GM23338 (cell line): ENCODE measurements at regions not wholly inside any gene's neighbourhood (a gene's known extent, or its start where the extent isn't known, plus 50 kb on each side); places are given as distances from the start of the nearest gene placed in this dataset.
A peak's percentile ranks its signal among the peaks of the same experiment; 100 is the strongest.

ENCODE experiments used
- ATAC-seq: fragments of 200-7000 bp; cut with Tn5 transposase; 3 replicates; pipeline ENCODE4 v1.9.1; 2020
- DNase-seq: peaks from one replicate; pipeline ENCODE4 v3.0.0-alpha.2; 2015; ENCODE audit warnings: low spot score
- H2AFZ ChIP-seq: fragments of 200-600 bp; sonication (generic); 2 replicates; pipeline ENCODE4 v1.8.0; 2016; ENCODE audit warnings: antibody characterized with exemption, mild to moderate bottlenecking, moderate library complexity
- H3F3A ChIP-seq: fragments of 200-600 bp; sonication (generic); replicated peaks from 2 replicates; pipeline ENCODE4 v1.8.0; 2017; ENCODE audit warnings: antibody characterized with exemption, mixed run types, low read depth
- H3K27ac ChIP-seq: fragments of 200-600 bp; sonication (generic); 2 replicates; pipeline ENCODE4 v1.6.1; 2016; ENCODE audit warnings: low read depth
- H3K27me3 ChIP-seq: fragments of 200-600 bp; sonication (generic); 2 replicates; pipeline ENCODE4 v1.8.0; 2016; ENCODE audit warnings: mild to moderate bottlenecking, mixed run types, moderate library complexity; ENCODE audit not compliant: insufficient read depth
- H3K36me3 ChIP-seq: fragments of 200-600 bp; sonication (generic); 2 replicates; pipeline ENCODE4 v1.8.0; 2016; ENCODE audit warnings: mild to moderate bottlenecking; ENCODE audit not compliant: insufficient read depth
- H3K4me1 ChIP-seq: fragments of 200-600 bp; sonication (generic); 2 replicates; pipeline ENCODE4 v1.8.0; 2016; ENCODE audit warnings: mild to moderate bottlenecking, moderate library complexity; ENCODE audit not compliant: insufficient read depth
- H3K4me2 ChIP-seq: fragments of 200-600 bp; sonication (generic); 2 replicates; pipeline ENCODE4 v1.7.1; 2017; ENCODE audit warnings: mixed run types
- H3K4me3 ChIP-seq: fragments of 200-600 bp; sonication (generic); 2 replicates; pipeline ENCODE4 v1.6.1; 2016; ENCODE audit warnings: mixed run types
- H3K79me2 ChIP-seq: fragments of 200-600 bp; sonication (generic); replicated peaks from 2 replicates; pipeline ENCODE4 v1.8.0; 2017; ENCODE audit warnings: mild to moderate bottlenecking; ENCODE audit not compliant: insufficient read depth
- H3K9me2 ChIP-seq: fragments of 200-600 bp; sonication (generic); 2 replicates; pipeline ENCODE4 v1.8.0; 2017; ENCODE audit not compliant: insufficient read depth
- H4K20me1 ChIP-seq: fragments of 200-600 bp; sonication (generic); replicated peaks from 2 replicates; pipeline ENCODE4 v1.8.0; 2017; ENCODE audit warnings: mild to moderate bottlenecking; ENCODE audit not compliant: insufficient read depth
- H3K27ac Mint-ChIP-seq: 2 replicates; pipeline ENCODE4 v1.8.0; 2020; ENCODE audit warnings: inconsistent platforms, mild to moderate bottlenecking, moderate library complexity, mixed read lengths
- H3K27me3 Mint-ChIP-seq: 3 replicates; pipeline ENCODE4 v1.8.0; 2022; ENCODE audit warnings: low read depth, mild to moderate bottlenecking, moderate library complexity, mixed read lengths, inconsistent platforms; ENCODE audit not compliant: insufficient read depth, poor library complexity
- H3K36me3 Mint-ChIP-seq: 3 replicates; pipeline ENCODE4 v1.8.0; 2021; ENCODE audit warnings: low read depth, mild to moderate bottlenecking, inconsistent platforms, moderate library complexity, mixed read lengths
- H3K4me1 Mint-ChIP-seq: 3 replicates; pipeline ENCODE4 v1.8.0; 2020; ENCODE audit warnings: mild to moderate bottlenecking, inconsistent platforms, mixed read lengths
- H3K4me3 Mint-ChIP-seq: 3 replicates; pipeline ENCODE4 v1.8.0; 2021; ENCODE audit warnings: moderate library complexity, mild to moderate bottlenecking, inconsistent platforms, mixed read lengths
- H3K9me3 Mint-ChIP-seq: 3 replicates; pipeline ENCODE4 v1.8.0; 2020; ENCODE audit warnings: moderate library complexity, mild to moderate bottlenecking, inconsistent platforms, mixed read lengths
- CREB1 ChIP-seq: fragments of 250-450 bp; sonication (Bioruptor Pico); IDR thresholded peaks from 2 replicates; pipeline ENCODE4 v1.5.0; 2020; ENCODE audit warnings: low read depth, mild to moderate bottlenecking, moderate library complexity
- CTCF ChIP-seq, 2 experiments: fragments of 200-600 bp in 1 of 2; sonication (generic) in 1 of 2; conservative IDR thresholded peaks; 2 replicates each; pipeline versions ENCODE4 v1.5.1 to v1.6.1; 2016 to 2017; ENCODE audit warnings: antibody characterized with exemption in 2 of 2, low read depth in 2 of 2, mild to moderate bottlenecking in 2 of 2, moderate library complexity in 1 of 2
- ETS1 ChIP-seq: IDR thresholded peaks from 2 replicates; pipeline ENCODE4 v1.6.1; 2016; ENCODE audit warnings: antibody characterized with exemption
- EZH2phosphoT487 ChIP-seq: fragments of 200-600 bp; sonication (generic); IDR thresholded peaks from one replicate; pipeline ENCODE4 v1.8.1; 2018; ENCODE audit warnings: antibody characterized with exemption; ENCODE audit not compliant: unreplicated experiment
- JUNB ChIP-seq: IDR thresholded peaks from one replicate; pipeline ENCODE4 v1.6.1; 2016; ENCODE audit warnings: antibody characterized with exemption; ENCODE audit not compliant: unreplicated experiment
- NANOG ChIP-seq: IDR thresholded peaks from 2 replicates; pipeline ENCODE4 v1.6.1; 2016; ENCODE audit warnings: antibody characterized with exemption, borderline replicate concordance
- POLR2AphosphoS5 ChIP-seq: IDR thresholded peaks from 2 replicates; pipeline ENCODE4 v1.6.1; 2016; ENCODE audit warnings: antibody characterized with exemption, low read depth
- REST ChIP-seq: IDR thresholded peaks from one replicate; pipeline ENCODE4 v1.6.1; 2018; ENCODE audit warnings: antibody characterized with exemption; ENCODE audit not compliant: unreplicated experiment
- STAT1 ChIP-seq: IDR thresholded peaks from one replicate; pipeline ENCODE4 v1.6.1; 2016; ENCODE audit warnings: antibody characterized with exemption; ENCODE audit not compliant: unreplicated experiment
- ZNF114 ChIP-seq: fragments of 250-450 bp; sonication (Bioruptor Pico); IDR thresholded peaks from 2 replicates; pipeline ENCODE4 v1.5.0; 2020; ENCODE audit warnings: mild to moderate bottlenecking, moderate library complexity
- ZNF331 ChIP-seq: fragments of 250-450 bp; sonication (Bioruptor Pico); IDR thresholded peaks from 2 replicates; pipeline ENCODE4 v1.5.0; 2020; ENCODE audit warnings: low read depth, mild to moderate bottlenecking, moderate library complexity

- Mint-ChIP-seq H3K27me3 (no peaks in the 10 kb centered on the region), H3K4me3 (no peak overlapping the region), H3K4me1 (peaks cover 19% of the 10 kb centered on the region), H3K9me3 (peaks cover 3% of the 10 kb centered on the region; the same call in 2 of the 3 replicates), H3K27ac (0 out of 2 replicates have a peak overlapping the region, but pooled peaks have one; percentile 22), H3K36me3 (peaks cover 22% of the 10 kb centered on the region)
- Histone ChIP-seq H3K79me2 (no peaks in the 10 kb centered on the region), H3K4me3 (no peak overlapping the region), H2AFZ (no peak overlapping the region), H3K4me2 (no peak overlapping the region), H3K9me2 (0 out of 2 replicates have a peak, but pooled peaks cover 5% of the 10 kb centered on the region), H3F3A (no peaks in the 10 kb centered on the region), H3K27ac (no peak overlapping the region), H3K27me3 (no peaks in the 10 kb centered on the region), H3K36me3 (no peaks in the 10 kb centered on the region), H4K20me1 (no peaks in the 10 kb centered on the region), H3K4me1 (peaks cover 22% of the 10 kb centered on the region)
- no peak for DNase-seq
- ATAC-seq = no peak
- TF ChIP-seq ZNF331 (CRISPR knock-in tag) (no peak), CREB1 (no peak), EZH2phosphoT487 (no peak), POLR2AphosphoS5 (no peak), STAT1 (no peak), NANOG (no peak), ETS1 (no peak), JUNB (no peak)
Observed at GRCh38 chr4:127052742-127053141, 580.0 kb upstream of the INTU start.

- H3K9me3 Mint-ChIP-seq = peaks cover 3% of the 10 kb centered on the region; the same call in 1 of the 3 replicates
- H3K27ac ChIP-seq = no peak overlapping the region
- TF ChIP-seq CREB1 (no peak), REST (no peak), ETS1 (no peak), ZNF114 (no peak), CTCF (conservative IDR thresholded peaks at IDR 0.05; ENCODE audit: low read depth in 2 of 2) (no peak), ZNF331 (CRISPR knock-in tag) (no peak)
Observed at GRCh38 chr4:127055357-127055756, 577.4 kb upstream of the INTU start.

More at GRCh38 chr4:127055357-127055756, 577.4 kb upstream of the INTU start:
- ATAC-seq (no peak), DNase-seq (no peak)
- no peaks in the 10 kb centered on the region for H4K20me1 ChIP-seq
- H3K79me2 ChIP-seq = no peaks in the 10 kb centered on the region
- H3K36me3 ChIP-seq = no peaks in the 10 kb centered on the region
- H2AFZ ChIP-seq = no peak overlapping the region
- H3K4me2 ChIP-seq = no peak overlapping the region
- no peaks in the 10 kb centered on the region for H3K4me1 ChIP-seq
- Mint-ChIP-seq H3K27me3 (no peaks in the 10 kb centered on the region), H3K36me3 (peaks cover 18% of the 10 kb centered on the region), H3K27ac (no peak overlapping the region), H3K4me3 (no peak overlapping the region), H3K4me1 (peaks cover 4% of the 10 kb centered on the region; the same call in 1 of the 3 replicates)
- no peak overlapping the region for H3K4me3 ChIP-seq
- H3K9me2 ChIP-seq = no peaks in the 10 kb centered on the region
- no peaks in the 10 kb centered on the region for H3K27me3 ChIP-seq
- no peaks in the 10 kb centered on the region for H3F3A ChIP-seq
